CD4-positive, alpha-beta T cell treated with Interleukin-6 for 4 hours (primary cell): ENCODE measurements at regions not wholly inside any gene's neighbourhood (a gene's known extent, or its start where the extent isn't known, plus 50 kb on each side); places are given as distances from the start of the nearest gene placed in this dataset.
"Not testable (repeated sequence)": the region's sequence is repeated elsewhere in the genome, so short reads cannot be mapped to it uniquely, and the experiment has no call there.

Experiments used
- DNase-seq: peaks from one replicate; pipeline ENCODE4 v3.0.0-alpha.2; 2020; ENCODE audit warnings: mixed read lengths

- no peak for DNase-seq
Observed at GRCh38 chr9:591292-591691, 250.2 kb upstream of the DMRT1 start.

- no peak for DNase-seq
Observed at GRCh38 chr9:592225-592624, 249.3 kb upstream of the DMRT1 start.

GRCh38 chr9:592733-593132 lies 248.8 kb upstream of the DMRT1 start:
- DNase-seq = no peak

- no peak for DNase-seq
Observed at GRCh38 chr9:593809-594208, 247.7 kb upstream of the DMRT1 start.

GRCh38 chr9:596703-597102 lies 244.8 kb upstream of the DMRT1 start:
- no peak for DNase-seq

GRCh38 chr9:600006-600405 lies 241.5 kb upstream of the DMRT1 start:
- no peak for DNase-seq

GRCh38 chr9:602716-603115 lies 238.8 kb upstream of the DMRT1 start:
- DNase-seq = no peak

GRCh38 chr9:603126-603525 lies 238.4 kb upstream of the DMRT1 start:
- no peak for DNase-seq

GRCh38 chr9:607417-607816 lies 234.1 kb upstream of the DMRT1 start:
- DNase-seq = no peak

- DNase-seq = peak; percentile 8
Observed at GRCh38 chr9:613771-614347, 227.6 kb upstream of the DMRT1 start.

- no peak for DNase-seq
Observed at GRCh38 chr9:614431-614830, 227.1 kb upstream of the DMRT1 start.

GRCh38 chr9:615756-616155 lies 225.7 kb upstream of the DMRT1 start:
- no peak for DNase-seq

GRCh38 chr9:616694-617093 lies 224.8 kb upstream of the DMRT1 start:
- DNase-seq = no peak

GRCh38 chr9:617445-618085 lies 223.9 kb upstream of the DMRT1 start:
- no peak for DNase-seq

- DNase-seq = no peak
Observed at GRCh38 chr9:618478-618877, 223.0 kb upstream of the DMRT1 start.

GRCh38 chr9:621201-621855 lies 220.2 kb upstream of the DMRT1 start:
- no peak for DNase-seq

- DNase-seq = no peak
Observed at GRCh38 chr9:624935-625500, 216.5 kb upstream of the DMRT1 start.

- no peak for DNase-seq
Observed at GRCh38 chr9:625613-626012, 215.9 kb upstream of the DMRT1 start.

- DNase-seq = not testable (repeated sequence)
Observed at GRCh38 chr9:626114-626513, 215.4 kb upstream of the DMRT1 start.

GRCh38 chr9:626596-626995 lies 214.9 kb upstream of the DMRT1 start:
- DNase-seq = no peak

- no peak for DNase-seq
Observed at GRCh38 chr9:627336-627970, 214.0 kb upstream of the DMRT1 start.

- DNase-seq = no peak
Observed at GRCh38 chr9:629146-629545, 212.4 kb upstream of the DMRT1 start.

- no peak for DNase-seq
Observed at GRCh38 chr9:630817-631216, 210.7 kb upstream of the DMRT1 start.

GRCh38 chr9:631596-631995 lies 209.9 kb upstream of the DMRT1 start:
- DNase-seq = no peak
